Skin epidermis (tissue), 12 donors: ENCODE measurements at regions not wholly inside any gene's neighbourhood (a gene's known extent, or its start where the extent isn't known, plus 50 kb on each side); places are given as distances from the start of the nearest gene placed in this dataset.

ENCODE experiments used
- H3K27ac ChIP-seq, 21 experiments: fragments of 200-600 bp; sonication (generic) in 11 of 21; one replicate each; pipeline ENCODE4 v1.5.0; 2020; ENCODE audit warnings: mild to moderate bottlenecking in 3 of 21, inconsistent platforms in 2 of 21, moderate library complexity in 2 of 21
- H3K4me3 ChIP-seq, 7 experiments: fragments of 200-600 bp; sonication (generic) in 2 of 7; one replicate each; pipeline ENCODE4 v1.5.0; 2020; ENCODE audit warnings: inconsistent platforms in 2 of 7, mild to moderate bottlenecking in 2 of 7, moderate library complexity in 1 of 7

GRCh38 chr2:71813315-71813714 is 334.3 kb downstream of the CYP26B1 start:
- H3K4me3 ChIP-seq: no peak overlapping the region
- H3K27ac ChIP-seq: no peak overlapping the region

- H3K27ac ChIP-seq: no peak overlapping the region
Measured at GRCh38 chr2:71812736-71813135, 334.9 kb downstream of the CYP26B1 start.

GRCh38 chr2:71811726-71812125 is 335.9 kb downstream of the CYP26B1 start:
- no peak overlapping the region for H3K4me3 ChIP-seq
- no peak overlapping the region for H3K27ac ChIP-seq

More at GRCh38 chr2:71812736-71813135, 334.9 kb downstream of the CYP26B1 start:
- H3K4me3 ChIP-seq: no peak overlapping the region

- Histone ChIP-seq H3K4me3 (no peak overlapping the region), H3K27ac (no peak overlapping the region)
Measured at GRCh38 chr2:71811157-71811556, 336.5 kb downstream of the CYP26B1 start.

- Histone ChIP-seq H3K27ac (no peak overlapping the region), H3K4me3 (no peak overlapping the region)
Measured at GRCh38 chr2:71807581-71808451, 339.8 kb downstream of the CYP26B1 start.

- Histone ChIP-seq H3K27ac (no peak overlapping the region), H3K4me3 (no peak overlapping the region)
Measured at GRCh38 chr2:71806432-71806831, 341.2 kb downstream of the CYP26B1 start.

GRCh38 chr2:71804281-71804751 is 343.3 kb downstream of the CYP26B1 start:
- no peak overlapping the region for H3K4me3 ChIP-seq
- no peak overlapping the region for H3K27ac ChIP-seq

GRCh38 chr2:71803398-71803797 is 344.3 kb downstream of the CYP26B1 start:
- H3K27ac ChIP-seq: no peak overlapping the region
- H3K4me3 ChIP-seq: no peak overlapping the region

- Histone ChIP-seq H3K27ac (no peak overlapping the region), H3K4me3 (no peak overlapping the region)
Measured at GRCh38 chr2:71802556-71802955, 345.1 kb downstream of the CYP26B1 start.

- H3K27ac ChIP-seq: peak overlapping the region in 3 of 21 experiments; percentile 19 to 64 (median 47)
Measured at GRCh38 chr2:71801969-71802368, 345.7 kb downstream of the CYP26B1 start.

GRCh38 chr2:71801556-71801955 is 346.1 kb downstream of the CYP26B1 start:
- H3K4me3 ChIP-seq: no peak overlapping the region

More at GRCh38 chr2:71801969-71802368, 345.7 kb downstream of the CYP26B1 start:
- H3K4me3 ChIP-seq: no peak overlapping the region

GRCh38 chr2:71800851-71801250 is 346.8 kb downstream of the CYP26B1 start:
- no peak overlapping the region for H3K4me3 ChIP-seq
- no peak overlapping the region for H3K27ac ChIP-seq

More at GRCh38 chr2:71801556-71801955, 346.1 kb downstream of the CYP26B1 start:
- H3K27ac ChIP-seq: peak overlapping the region in 3 of 21 experiments; percentile 19 to 64 (median 47)

GRCh38 chr2:71800106-71800809 is 346.9 kb downstream of the DYSF start:
- H3K27ac ChIP-seq: no peak overlapping the region

GRCh38 chr2:71799013-71799575 is 345.7 kb downstream of the DYSF start:
- Histone ChIP-seq H3K4me3 (no peak overlapping the region), H3K27ac (no peak overlapping the region)

More at GRCh38 chr2:71800106-71800809, 346.9 kb downstream of the DYSF start:
- no peak overlapping the region for H3K4me3 ChIP-seq

GRCh38 chr2:71798266-71799012 is 345.1 kb downstream of the DYSF start:
- Histone ChIP-seq H3K27ac (no peak overlapping the region), H3K4me3 (no peak overlapping the region)

GRCh38 chr2:71797035-71797810 is 343.9 kb downstream of the DYSF start:
- Histone ChIP-seq H3K4me3 (no peak overlapping the region), H3K27ac (no peak overlapping the region)

GRCh38 chr2:71796174-71796593 is 342.8 kb downstream of the DYSF start:
- Histone ChIP-seq H3K27ac (peak overlapping the region in 4 of 21 experiments; percentile 25 to 48 (median 38)), H3K4me3 (no peak overlapping the region)

- Histone ChIP-seq H3K27ac (peak overlapping the region in 3 of 21 experiments; percentile 15 to 38 (median 36)), H3K4me3 (no peak overlapping the region)
Measured at GRCh38 chr2:71795486-71795885, 342.1 kb downstream of the DYSF start.

- Histone ChIP-seq H3K27ac (peak overlapping the region in 3 of 21 experiments; percentile 5 to 62 (median 37)), H3K4me3 (no peak overlapping the region)
Measured at GRCh38 chr2:71794611-71795010, 341.2 kb downstream of the DYSF start.
